Activated effector memory CD4-positive, alpha-beta T cell treated with anti-CD3 and anti-CD28 coated beads, Interleukin-2, amount 50 U/mL, for 16 hours (primary cell): ENCODE measurements at regions not wholly inside any gene's neighbourhood (a gene's known extent, or its start where the extent isn't known, plus 50 kb on each side); places are given as distances from the start of the nearest gene placed in this dataset.
"Not testable (repeated sequence)": the region's sequence is repeated elsewhere in the genome, so short reads cannot be mapped to it uniquely, and the experiment has no call there.

ENCODE experiments used
- DNase-seq: peaks from one replicate; pipeline ENCODE4 v3.0.0-alpha.2; 2020

GRCh38 chr15:22263738-22264137 lies 183.4 kb downstream of the OR4M2 start:
- peak; percentile 79 for DNase-seq

DNA sequence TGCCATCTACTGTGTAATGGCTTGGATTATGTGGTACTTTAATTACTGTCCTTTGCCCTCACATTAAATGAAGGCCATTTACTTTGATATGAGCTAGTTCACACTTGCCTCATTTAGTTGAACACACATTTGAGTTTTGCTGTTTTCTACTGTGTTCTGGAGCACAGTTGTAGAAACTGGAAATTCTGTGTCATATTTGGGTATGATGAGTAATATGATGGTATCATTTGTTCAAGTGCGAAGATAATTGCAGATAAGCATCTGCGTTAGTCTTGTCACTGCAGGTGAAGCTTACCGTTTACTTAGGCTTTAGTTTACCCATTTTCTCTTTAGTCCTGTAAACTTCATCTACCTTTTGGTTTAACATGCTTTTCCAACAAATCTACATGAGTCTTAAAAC lies 183.9 kb downstream of the OR4M2 start:
- not testable (repeated sequence) for DNase-seq

DNA sequence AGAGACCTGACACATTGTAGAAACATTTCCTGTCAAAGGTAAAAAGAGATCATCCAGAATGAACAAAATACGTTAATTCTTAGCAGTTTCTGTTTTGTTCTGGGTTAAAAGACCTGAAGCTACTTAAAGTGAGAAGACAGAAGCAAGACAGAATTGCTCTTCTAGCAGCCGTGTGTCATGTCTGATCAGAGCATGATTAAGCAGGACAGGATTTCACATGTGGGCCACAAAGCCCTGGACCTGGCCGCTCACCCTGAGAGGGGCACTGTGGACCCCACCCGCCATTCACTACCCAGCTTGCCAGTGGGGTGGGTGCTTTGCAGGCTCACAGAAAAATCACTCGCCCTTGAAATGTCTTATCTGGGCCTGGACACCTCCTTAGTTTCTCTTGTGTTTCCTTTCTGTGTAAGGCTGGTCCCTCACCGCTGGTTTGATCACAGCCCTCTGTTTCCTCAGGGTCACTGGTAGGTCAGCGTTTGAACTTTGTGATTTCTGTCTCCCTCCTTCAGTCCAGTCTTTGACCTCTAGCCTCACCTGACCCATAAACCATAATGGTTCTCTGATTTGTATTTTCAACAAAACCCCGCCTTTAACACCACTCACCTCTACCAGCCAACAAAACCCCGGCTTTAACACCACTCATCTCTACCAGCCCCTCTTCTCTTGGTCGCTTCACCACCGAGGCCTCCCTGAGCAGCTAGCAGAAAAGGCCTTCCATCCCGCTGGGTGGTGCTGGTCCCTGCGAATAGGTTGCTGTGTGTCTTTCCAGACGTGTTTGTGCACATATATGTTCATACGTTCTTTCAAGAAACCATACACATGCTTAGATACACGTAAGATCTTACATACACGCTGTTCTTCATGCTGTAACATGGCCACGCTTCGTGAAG lies 185.0 kb downstream of the OR4M2 start:
- peak; percentile 81 for DNase-seq

- DNase-seq: no peak
Observed at GRCh38 chr15:22265970-22266369, 185.6 kb downstream of the OR4M2 start.

DNA sequence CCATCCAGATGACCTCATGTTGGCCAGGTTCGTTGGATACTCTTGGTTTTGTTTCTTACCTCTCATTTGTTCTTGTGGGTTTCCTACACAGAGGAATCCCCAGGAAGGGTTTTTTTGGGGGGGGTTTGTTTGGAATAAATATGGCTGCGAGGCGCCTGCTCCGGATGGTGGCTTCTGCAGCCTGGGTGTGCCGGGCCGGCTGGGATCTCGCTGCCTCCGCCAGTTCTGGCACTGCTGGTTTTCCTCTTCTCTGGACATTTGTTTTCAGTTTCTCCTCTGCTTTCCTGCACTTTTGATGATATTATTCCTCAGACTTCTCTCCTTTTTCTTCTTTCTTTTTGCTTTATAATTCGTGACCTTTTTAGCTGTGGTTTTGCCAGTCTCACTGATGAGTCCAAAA lies 187.4 kb downstream of the OR4M2 start:
- DNase-seq: no peak

GRCh38 chr15:22268201-22268600 lies 187.9 kb downstream of the OR4M2 start:
- DNase-seq: not testable (repeated sequence)

DNA sequence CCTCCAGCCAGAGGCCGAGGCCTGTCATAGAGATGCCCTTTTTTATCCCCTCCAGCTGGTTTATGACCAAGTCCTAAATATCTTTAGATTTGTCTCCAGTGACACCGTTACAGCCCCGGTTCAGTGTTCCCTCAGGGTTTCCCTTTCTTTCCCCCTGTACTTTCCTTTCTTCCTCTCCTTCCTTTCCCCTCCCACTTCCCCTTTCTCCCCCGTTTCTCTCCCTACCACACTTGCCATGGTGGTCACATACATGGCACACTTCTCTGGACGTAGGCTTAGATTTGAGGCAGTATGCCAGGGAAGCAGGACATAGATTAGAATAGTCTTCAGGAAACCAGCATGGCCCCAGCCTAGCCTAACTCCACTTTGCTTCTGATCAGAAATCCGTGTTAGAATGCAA lies 188.3 kb downstream of the OR4M2 start:
- not testable (repeated sequence) for DNase-seq

DNA sequence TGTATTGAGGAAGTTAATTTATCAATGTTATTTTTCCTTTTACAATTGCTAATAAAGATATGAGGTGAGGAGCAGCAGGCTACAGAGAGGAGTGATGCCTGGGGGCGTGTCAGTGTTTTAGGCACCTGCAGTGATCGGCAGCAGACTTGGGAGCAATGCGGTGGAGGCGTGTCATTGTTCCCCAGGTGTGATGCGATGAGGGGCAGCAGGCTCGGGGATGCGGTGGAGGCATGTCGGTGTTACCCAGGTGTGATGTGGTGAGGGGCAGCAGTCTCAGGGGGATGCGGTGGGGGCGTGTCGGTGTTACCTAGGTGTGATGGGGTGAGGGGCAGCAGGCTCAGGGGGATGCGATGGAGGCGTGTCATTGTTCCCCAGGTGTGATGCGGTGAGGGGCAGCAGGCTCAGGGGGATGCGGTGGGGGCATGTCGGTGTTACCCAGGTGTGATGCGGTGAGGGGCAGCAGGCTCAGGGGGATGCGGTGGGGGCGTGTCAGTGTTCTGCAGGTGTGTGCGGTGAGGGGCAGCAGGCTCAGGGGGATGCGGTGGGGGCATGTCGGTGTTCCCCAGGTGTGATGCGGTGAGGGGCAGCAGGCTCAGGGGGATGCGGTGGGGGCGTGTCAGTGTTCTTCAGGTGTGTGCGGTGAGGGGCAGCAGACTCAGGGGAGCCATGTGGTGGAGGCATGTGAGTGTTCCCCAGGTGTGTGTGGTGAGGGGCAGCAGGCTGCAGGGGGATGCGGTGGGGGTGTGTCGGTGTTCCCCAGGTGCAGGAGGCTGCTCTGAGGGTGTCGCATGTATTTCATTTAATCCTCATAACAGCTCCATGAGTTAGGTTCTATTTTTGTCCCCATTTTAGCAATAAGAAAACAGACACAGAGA lies 186.2 kb upstream of the GOLGA6L22 start:
- not testable (repeated sequence) for DNase-seq

DNA sequence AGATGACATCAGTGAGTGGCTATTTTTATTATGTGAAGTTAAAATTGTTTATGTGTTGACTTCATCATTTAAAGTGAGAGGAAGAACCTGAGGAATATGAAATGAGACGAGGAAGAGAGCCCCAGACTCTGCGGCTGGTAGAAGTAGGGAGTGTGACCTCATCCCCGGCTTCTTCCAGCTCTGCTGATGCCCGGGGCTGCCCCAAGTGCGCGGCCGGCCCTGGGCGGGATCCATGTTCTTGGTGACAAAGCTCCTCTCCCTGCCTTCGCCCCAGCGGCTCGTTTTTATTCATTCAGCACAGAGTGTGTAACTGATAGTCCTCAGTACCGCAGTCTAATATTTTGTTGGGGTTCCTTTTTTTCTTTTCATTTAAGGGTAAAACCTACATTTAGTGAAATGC lies 185.5 kb upstream of the GOLGA6L22 start:
- DNase-seq: not testable (repeated sequence)

GRCh38 chr15:22274376-22274775 lies 184.3 kb upstream of the GOLGA6L22 start:
- DNase-seq: not testable (repeated sequence)

DNA sequence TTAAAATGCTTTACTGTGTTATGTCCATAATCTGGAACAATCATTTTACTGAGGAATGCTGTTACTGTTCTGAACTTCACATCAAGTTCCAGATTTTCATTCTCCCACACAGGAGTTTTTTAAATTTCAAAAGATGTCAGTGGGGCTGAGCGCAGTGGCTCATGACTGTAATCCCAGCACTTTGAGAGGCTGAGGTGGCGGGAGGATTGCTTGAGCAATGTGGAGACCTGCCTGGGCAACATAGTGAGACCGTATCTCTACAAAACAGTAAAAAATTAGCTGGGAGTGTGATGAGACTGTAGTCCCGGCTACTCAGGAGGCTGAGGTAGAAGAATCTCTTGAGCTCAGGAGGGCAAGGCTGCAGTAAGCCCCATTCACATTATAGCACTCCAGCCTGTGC lies 177.9 kb upstream of the GOLGA6L22 start:
- not testable (repeated sequence) for DNase-seq

- DNase-seq: peak; percentile 74
Observed at GRCh38 chr15:22282794-22283533, 175.7 kb upstream of the GOLGA6L22 start.

DNA sequence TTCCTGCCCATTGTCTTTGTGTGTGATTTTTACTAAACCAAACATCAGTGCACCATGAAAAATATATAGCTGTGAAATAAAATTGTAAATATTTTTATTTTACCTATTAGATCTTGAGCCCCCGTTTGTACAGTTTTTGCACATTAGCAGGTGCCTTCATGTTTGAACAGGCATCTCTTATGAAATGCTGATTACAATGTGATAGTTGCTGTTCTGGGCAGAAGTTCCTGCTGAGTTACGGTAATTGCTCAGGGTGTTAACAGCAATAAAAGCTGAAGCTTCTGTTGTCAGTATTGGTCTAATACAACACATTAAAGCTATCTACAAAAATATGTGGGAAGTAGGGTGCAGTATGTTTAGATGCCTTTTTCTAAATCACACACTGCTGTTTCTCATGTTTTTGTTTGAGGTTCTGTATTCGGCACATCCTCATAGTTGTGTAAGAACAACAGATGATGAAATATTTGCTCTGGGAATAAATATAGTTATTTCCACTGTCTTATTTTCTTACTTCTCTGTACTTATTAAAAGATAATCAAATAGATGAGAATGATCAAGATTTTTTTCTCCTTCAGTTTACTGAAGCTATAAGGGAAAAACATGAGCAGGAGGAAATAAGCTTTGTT lies 173.8 kb upstream of the GOLGA6L22 start:
- not testable (repeated sequence) for DNase-seq

DNA sequence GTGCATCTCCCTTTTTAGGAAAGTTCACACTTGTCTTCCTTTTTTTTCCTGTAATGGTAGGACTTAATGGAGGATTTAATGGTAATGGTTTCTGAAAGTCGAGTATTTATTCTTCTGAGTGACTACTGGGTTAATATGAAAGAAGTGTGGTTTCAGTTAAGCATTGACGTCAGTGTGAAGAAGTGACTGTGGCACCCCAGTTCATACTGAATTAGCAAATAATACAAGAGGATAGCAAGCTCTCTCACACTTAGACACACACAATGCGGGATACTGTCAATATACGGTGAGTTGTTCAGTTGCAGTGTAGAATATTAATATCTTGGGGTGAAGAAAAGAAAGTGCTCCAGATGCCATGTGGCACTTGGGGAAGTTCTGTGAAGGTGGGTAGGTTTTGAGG lies 167.6 kb upstream of the GOLGA6L22 start:
- not testable (repeated sequence) for DNase-seq

- not testable (repeated sequence) for DNase-seq
Observed at GRCh38 chr15:22303112-22303511, 155.6 kb upstream of the GOLGA6L22 start.
